SK-N-MC (cell line): ENCODE measurements at regions not wholly inside any gene's neighbourhood (a gene's known extent, or its start where the extent isn't known, plus 50 kb on each side); places are given as distances from the start of the nearest gene placed in this dataset.

Source experiments
- EZH2 ChIP-seq: fragments of 200-600 bp; sonication (generic); IDR thresholded peaks from one replicate; pipeline ENCODE4 v1.6.1; 2017; ENCODE audit warnings: antibody characterized with exemption
- FOXP2 ChIP-seq: optimal IDR thresholded peaks from 2 replicates; pipeline ENCODE3; 2011; ENCODE audit warnings: mild to moderate bottlenecking, moderate library complexity; ENCODE audit not compliant: insufficient read depth; ENCODE audit errors: extremely low read length, control extremely low read depth
- POLR2AphosphoS5 ChIP-seq: IDR thresholded peaks from 2 replicates; pipeline ENCODE4 v1.6.1; 2012; ENCODE audit warnings: mild to moderate bottlenecking, low read depth, low read length, borderline replicate concordance

DNA sequence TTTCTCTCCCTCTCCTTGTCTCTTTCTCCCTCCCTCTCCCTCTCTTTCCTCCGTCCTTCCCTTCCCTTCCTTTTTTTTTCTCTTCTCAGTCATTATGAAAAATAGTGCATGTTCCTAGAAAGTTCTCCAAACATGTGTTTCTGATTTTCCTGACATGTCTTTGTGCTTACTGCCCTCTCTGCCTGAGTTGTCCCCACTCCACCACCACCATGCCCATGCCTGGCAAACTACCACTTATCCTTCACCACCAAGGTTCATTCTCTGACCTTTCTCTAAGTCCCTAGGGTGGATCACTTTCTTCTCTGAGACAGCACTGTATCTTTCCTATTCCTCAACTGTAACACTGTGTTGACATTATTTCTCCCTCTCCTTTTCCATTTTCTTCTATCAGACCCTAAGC lies 98.2 kb downstream of the LACC1 start:
- TF ChIP-seq EZH2 (no peak), POLR2AphosphoS5 (no peak), FOXP2 (no peak)
